IPS-18a (cell line): ENCODE measurements at regions not wholly inside any gene's neighbourhood (a gene's known extent, or its start where the extent isn't known, plus 50 kb on each side); places are given as distances from the start of the nearest gene placed in this dataset.

Experiments used
- H3K27ac ChIP-seq: one replicate; pipeline ENCODE4 v1.5.1; 2013; ENCODE audit warnings: low read length
- H3K27me3 ChIP-seq: one replicate; pipeline ENCODE4 v1.6.1; 2013; ENCODE audit warnings: mild to moderate bottlenecking, low read length; ENCODE audit not compliant: control insufficient read depth, insufficient read depth
- H3K36me3 ChIP-seq: one replicate; pipeline ENCODE4 v1.6.1; 2013; ENCODE audit warnings: low read depth, low read length; ENCODE audit not compliant: control insufficient read depth
- H3K4me1 ChIP-seq: one replicate; pipeline ENCODE4 v1.6.1; 2013; ENCODE audit warnings: low read depth, low read length; ENCODE audit not compliant: control insufficient read depth
- H3K4me3 ChIP-seq: one replicate; pipeline ENCODE4 v1.5.1; 2013; ENCODE audit warnings: low read length
- H3K9ac ChIP-seq: one replicate; pipeline ENCODE4 v1.6.1; 2013; ENCODE audit warnings: mild to moderate bottlenecking, low read length, moderate library complexity
- H3K9me3 ChIP-seq: one replicate; pipeline ENCODE4 v1.6.1; 2013; ENCODE audit warnings: low read depth, low read length; ENCODE audit not compliant: control insufficient read depth

DNA sequence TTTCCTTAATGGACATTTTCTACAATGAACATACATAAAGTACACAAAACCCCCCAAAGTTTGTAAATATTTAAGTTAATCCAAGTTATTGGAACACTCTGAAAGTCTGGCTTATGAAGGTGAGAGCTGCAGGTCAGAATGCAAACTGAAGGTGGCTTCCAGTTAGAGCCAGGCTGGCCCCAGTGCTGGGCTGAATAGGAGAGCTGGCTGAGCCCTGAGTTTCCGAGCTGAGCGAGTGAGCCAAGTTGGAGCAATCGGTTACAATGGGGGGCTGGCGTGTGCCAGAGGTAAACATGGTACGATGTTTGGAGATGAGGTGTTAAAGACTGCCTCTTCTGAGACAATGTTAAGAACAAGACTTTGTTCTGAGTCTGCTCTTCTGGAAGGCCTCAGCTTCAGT lies 230.8 kb upstream of the MCTP2 start:
- Histone ChIP-seq H3K4me1 (no peaks in the 10 kb centered on the region), H3K36me3 (no peaks in the 10 kb centered on the region), H3K27me3 (no peaks in the 10 kb centered on the region), H3K9me3 (no peaks in the 10 kb centered on the region), H3K4me3 (no peak overlapping the region), H3K27ac (no peak overlapping the region), H3K9ac (no peak overlapping the region)

DNA sequence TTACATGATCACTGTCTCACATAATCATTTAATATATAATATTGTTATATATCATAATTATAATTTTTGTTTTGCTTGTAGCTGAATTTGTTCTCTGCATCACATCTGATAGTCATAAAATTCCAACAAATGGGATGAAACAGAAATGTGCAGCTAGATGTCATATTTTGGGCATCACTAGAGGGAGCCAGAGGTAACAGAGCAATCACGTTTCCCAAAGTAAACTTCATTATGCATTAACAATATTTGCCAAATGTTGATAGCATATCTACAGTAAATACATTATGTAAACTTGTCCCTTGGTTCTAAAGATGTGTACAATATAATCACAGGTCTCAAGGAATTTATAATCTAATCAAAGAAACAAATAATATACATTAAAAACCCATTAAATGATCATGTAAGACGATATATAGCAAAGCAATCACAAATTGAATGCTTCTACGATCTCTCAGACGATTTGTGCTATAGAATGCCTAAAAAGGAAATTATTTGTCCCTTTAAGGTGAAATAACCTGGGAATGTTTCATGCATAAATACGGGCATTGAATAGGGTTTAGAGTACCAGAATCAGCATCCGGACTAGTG lies 234.2 kb upstream of the MCTP2 start:
- Histone ChIP-seq H3K4me1 (no peaks in the 10 kb centered on the region), H3K9ac (no peak overlapping the region), H3K4me3 (no peak overlapping the region), H3K36me3 (no peaks in the 10 kb centered on the region), H3K27ac (no peak overlapping the region), H3K27me3 (no peaks in the 10 kb centered on the region), H3K9me3 (no peaks in the 10 kb centered on the region)

DNA sequence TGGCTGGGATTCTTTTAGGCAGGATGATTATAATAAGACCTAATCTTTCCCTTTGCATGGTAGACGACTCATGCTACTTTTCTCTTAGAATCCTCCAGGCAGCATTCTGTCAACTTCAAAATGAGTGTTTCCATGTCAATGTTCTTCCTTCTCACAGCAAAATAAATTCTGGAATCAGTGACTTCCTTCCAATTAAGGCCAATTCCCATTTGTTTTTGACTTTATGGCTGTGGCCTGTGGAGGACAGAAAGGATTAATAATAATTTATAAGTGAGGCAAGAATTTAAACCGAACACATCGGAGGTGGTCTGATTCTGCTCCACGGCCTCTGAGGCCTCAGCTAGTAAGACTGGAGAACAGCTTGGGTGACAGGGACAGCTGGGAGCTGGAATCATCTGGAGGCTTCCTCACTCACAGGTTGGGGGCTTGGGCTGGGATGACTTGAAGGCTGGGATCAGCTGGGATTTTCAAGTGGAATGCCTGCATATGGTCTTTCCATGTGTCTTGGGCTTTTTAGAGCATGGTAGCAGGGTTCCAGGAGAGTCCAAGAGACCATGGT lies 241.8 kb upstream of the MCTP2 start:
- H3K4me1 ChIP-seq = no peaks in the 10 kb centered on the region
- no peak overlapping the region for H3K9ac ChIP-seq
- no peaks in the 10 kb centered on the region for H3K36me3 ChIP-seq
- H3K4me3 ChIP-seq = no peak overlapping the region
- no peaks in the 10 kb centered on the region for H3K27me3 ChIP-seq
- H3K27ac ChIP-seq = no peak overlapping the region
- H3K9me3 ChIP-seq = no peaks in the 10 kb centered on the region

DNA sequence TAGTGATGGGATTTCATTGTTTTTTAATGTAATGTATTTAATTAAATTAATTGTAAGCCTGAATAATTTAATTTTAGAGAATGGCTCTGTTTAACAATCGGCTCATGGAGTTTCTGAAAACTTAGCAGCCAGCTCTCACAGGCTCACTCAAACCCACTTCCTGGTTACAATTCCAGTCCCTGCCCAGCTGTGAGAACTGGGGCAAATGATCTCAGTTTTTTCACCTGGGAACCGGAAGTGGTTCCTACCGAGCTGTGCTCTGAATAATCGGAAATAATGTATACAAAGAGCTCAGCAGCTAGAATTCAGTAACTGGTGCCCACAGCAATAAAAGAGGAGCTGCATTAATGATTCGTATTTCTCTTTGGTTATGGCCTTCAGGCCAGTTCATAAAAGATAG lies 244.3 kb upstream of the MCTP2 start:
- no peaks in the 10 kb centered on the region for H3K9me3 ChIP-seq
- no peaks in the 10 kb centered on the region for H3K36me3 ChIP-seq
- H3K27ac ChIP-seq = no peak overlapping the region
- no peak overlapping the region for H3K9ac ChIP-seq
- H3K27me3 ChIP-seq = no peaks in the 10 kb centered on the region
- no peak overlapping the region for H3K4me3 ChIP-seq
- H3K4me1 ChIP-seq = no peaks in the 10 kb centered on the region

DNA sequence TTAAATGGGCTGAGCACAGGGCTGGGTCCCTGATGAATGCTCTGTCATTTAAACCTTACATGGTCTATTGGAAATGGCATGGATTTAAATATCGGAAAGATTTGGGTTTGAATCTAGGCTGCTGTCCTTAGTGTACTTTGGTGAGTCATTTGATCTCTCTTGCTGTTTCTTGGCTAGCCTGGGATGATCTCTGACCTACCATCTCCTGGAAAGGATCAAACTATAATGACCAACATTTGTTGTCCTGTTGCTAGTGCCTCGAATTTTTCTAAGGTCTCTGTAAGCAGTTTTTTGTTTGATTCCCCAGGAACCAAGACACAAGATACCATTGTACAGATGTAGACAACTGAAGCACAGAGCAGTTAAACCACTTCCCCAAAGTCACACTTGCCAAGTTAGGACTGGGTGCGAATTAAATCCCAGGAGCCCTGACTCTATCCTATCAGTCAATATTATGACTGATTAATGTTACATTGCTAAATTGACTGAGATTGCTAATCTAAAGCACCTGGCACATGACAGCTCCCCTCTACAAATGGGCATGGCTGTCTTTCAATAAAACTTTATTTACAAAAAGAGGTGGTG lies 244.9 kb upstream of the MCTP2 start:
- H3K9me3 ChIP-seq = no peaks in the 10 kb centered on the region
- H3K27ac ChIP-seq = no peak overlapping the region
- H3K9ac ChIP-seq = no peak overlapping the region
- H3K4me1 ChIP-seq = no peaks in the 10 kb centered on the region
- H3K4me3 ChIP-seq = no peak overlapping the region
- no peaks in the 10 kb centered on the region for H3K27me3 ChIP-seq
- no peaks in the 10 kb centered on the region for H3K36me3 ChIP-seq

DNA sequence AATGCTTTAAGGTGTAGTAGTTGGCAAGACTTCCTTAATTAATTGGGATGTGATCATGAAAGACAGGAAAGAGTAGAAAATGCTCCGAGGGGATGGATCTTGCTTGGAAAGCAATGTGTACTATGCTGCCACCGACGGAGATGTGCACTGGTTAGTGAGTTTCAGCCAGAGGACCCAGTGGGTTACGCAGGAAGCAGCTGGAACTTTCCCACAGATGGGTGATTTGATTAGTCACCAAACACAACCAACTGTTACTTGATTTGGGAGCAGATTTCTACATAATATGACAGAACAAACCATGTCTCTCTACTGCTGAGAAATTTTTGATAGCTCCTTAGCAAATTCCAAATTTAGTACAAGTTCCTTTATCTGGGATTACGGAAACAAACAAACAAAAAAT lies 245.4 kb upstream of the MCTP2 start:
- Histone ChIP-seq H3K4me1 (no peaks in the 10 kb centered on the region), H3K4me3 (no peak overlapping the region), H3K9me3 (no peaks in the 10 kb centered on the region), H3K27ac (no peak overlapping the region), H3K9ac (no peak overlapping the region), H3K36me3 (no peaks in the 10 kb centered on the region), H3K27me3 (no peaks in the 10 kb centered on the region)

DNA sequence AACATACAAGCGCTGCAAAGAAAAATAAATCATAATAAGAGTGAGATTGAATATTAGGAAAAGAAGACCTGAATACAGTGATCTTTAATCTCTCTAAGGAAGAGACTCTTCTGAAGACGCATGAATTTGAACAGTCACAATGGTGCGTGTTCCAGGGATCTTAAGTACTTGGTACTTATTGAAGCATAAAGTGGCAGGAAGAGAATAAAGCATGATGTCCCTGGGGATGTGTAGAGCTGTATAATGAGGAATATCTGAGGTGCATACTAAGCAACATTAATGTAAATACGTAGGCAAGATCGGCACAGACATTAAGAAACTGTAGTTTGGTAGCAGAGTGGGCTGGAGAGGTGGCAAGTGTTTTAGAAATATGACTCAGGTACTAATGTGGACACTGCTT lies 246.2 kb upstream of the MCTP2 start:
- Histone ChIP-seq H3K9ac (no peak overlapping the region), H3K27ac (no peak overlapping the region), H3K9me3 (no peaks in the 10 kb centered on the region), H3K36me3 (no peaks in the 10 kb centered on the region), H3K4me1 (no peaks in the 10 kb centered on the region), H3K4me3 (no peak overlapping the region), H3K27me3 (no peaks in the 10 kb centered on the region)

DNA sequence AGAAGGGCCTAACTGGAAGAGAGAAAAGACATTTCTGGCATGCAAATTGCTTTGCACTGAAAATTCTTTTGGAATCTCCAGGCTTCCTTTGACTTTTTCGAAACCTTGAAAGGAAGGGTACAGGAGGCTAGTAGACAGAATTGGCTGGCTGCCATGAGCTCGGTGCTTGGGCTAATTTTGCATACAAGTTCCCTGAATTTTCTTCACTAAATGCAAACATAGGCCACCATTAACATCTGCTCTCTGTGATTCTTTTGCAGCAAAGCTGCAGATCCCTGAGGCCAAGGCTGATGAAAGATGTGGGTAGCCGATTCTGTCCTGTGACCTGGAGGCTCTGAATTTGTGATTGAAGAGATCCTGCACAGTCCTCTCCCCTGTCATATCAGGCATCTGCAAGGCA lies 247.8 kb upstream of the MCTP2 start:
- Histone ChIP-seq H3K27ac (no peak overlapping the region), H3K9me3 (no peaks in the 10 kb centered on the region), H3K9ac (no peak overlapping the region), H3K4me3 (no peak overlapping the region), H3K36me3 (no peaks in the 10 kb centered on the region), H3K4me1 (no peaks in the 10 kb centered on the region), H3K27me3 (no peaks in the 10 kb centered on the region)

DNA sequence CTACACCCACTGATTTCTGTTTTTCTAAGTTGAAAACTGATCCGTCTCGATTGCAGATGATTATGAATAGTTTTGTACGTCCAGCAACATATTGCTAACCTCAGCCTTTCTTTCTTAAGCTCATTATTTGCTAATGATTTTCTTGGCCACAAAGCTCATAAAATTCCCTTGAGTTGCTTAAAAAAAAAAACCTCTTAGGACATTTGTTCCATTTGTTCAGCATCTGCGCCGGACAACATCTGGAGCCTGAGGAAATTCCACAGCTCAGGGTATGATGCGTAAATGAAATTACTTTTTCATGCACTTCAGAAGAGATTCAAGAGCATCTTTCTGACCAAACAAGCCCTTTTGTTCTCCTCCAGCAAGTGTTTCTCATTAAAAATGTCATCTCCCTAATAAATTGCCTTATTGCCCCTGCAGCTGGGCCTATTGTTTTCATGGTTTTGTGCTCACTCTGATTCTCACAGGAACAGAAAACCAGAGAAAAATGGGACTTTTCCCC lies 249.1 kb upstream of the MCTP2 start:
- Histone ChIP-seq H3K9ac (no peak overlapping the region), H3K9me3 (no peaks in the 10 kb centered on the region), H3K27me3 (no peaks in the 10 kb centered on the region), H3K4me3 (no peak overlapping the region), H3K36me3 (no peaks in the 10 kb centered on the region), H3K4me1 (no peaks in the 10 kb centered on the region), H3K27ac (no peak overlapping the region)

DNA sequence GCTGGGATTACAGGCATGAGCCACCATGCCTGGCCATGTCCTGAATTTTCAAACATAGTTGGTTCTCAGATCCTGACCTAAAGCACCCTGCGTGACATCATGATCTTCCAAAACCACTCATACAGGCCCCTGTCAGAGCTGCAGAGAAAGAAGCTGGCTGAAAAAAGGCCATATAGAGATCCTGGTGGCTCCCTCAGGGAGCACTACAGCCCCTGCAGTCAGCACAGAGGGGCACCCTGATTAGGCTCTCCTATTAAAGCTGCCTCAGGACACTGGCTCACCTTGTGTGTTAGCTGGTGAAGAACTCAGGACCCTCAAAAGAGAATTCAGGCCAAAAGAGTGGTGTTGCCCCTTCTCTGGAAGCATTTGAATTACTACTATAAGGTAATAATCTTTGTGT lies 249.7 kb upstream of the MCTP2 start:
- H3K27ac ChIP-seq = no peak overlapping the region
- no peak overlapping the region for H3K9ac ChIP-seq
- H3K27me3 ChIP-seq = no peaks in the 10 kb centered on the region
- H3K36me3 ChIP-seq = no peaks in the 10 kb centered on the region
- no peaks in the 10 kb centered on the region for H3K9me3 ChIP-seq
- H3K4me1 ChIP-seq = no peaks in the 10 kb centered on the region
- H3K4me3 ChIP-seq = no peak overlapping the region

DNA sequence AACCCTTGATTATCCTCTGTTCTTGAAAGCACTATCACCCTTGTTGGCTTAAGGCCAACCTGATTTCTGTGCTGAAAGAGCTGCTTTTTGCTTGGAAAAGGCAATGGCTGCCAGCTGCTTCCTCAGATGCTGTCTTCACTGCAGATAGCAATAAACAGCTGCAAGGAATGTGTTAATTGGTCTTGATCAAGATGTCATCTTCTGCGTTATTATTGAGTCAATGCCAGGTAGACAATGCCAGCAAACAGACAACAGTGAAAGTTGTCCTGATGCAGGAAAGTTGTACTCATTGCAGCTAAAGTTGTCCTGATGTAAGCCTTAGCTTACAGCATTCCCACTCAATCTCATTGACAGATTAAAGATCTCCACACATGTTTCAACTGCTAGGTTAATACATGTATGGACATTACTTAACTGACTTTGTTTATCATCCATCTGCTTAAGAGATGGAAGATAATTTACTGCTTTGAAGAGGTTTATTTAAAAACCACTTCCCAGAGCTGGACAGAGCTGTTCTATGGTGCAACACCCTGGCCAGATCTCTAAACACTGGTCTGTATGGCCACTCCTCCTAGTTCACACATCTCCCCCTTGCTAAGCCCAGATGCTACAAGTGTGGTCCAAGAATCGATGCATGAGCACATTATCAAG lies 251.0 kb upstream of the MCTP2 start:
- Histone ChIP-seq H3K27ac (no peak overlapping the region), H3K9me3 (no peaks in the 10 kb centered on the region), H3K27me3 (no peaks in the 10 kb centered on the region), H3K36me3 (no peaks in the 10 kb centered on the region), H3K4me3 (no peak overlapping the region), H3K9ac (no peak overlapping the region), H3K4me1 (no peaks in the 10 kb centered on the region)
